ENCODE measurements at regions not wholly inside any gene's neighbourhood (a gene's known extent, or its start where the extent isn't known, plus 50 kb on each side); places are given as distances from the start of the nearest gene placed in this dataset.

DNA sequence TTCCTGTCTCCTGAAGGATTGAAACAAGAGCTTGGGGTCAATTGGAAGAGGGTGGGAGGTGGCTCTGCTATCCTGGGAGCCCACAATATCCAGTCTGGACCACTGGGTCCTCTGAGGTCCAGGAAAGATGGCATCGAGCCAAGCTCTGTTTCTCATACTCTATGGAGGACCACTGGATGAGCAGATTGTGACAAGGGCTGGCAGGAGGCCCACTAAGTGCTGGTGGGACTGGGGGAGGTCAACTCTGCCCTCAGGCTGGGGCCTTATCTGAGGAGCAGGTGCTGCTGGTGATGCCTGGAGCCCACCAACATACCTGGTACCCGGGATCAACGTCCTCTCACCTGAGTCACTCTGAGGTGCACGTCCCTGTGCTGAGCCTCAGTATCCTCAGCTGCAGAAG lies 142.4 kb downstream of the NDUFA10 start:
- Histone ChIP-seq H3K27ac (ENCODE audit: low read depth) (no peak overlapping the region), H3K4me2 (no peak overlapping the region), H3K27me3 (ENCODE audit: insufficient read depth) (no peaks in the 10 kb centered on the region), H3K36me3 (ENCODE audit: insufficient read depth) (peaks cover 4% of the 10 kb centered on the region; the same call in 1 of the 2 replicates), H3K4me1 (ENCODE audit: insufficient read depth) (no peaks in the 10 kb centered on the region), H2AFZ (no peak overlapping the region), H3F3A (replicated peaks; ENCODE audit: low read depth) (no peaks in the 10 kb centered on the region), H3K79me2 (replicated peaks; ENCODE audit: insufficient read depth) (no peaks in the 10 kb centered on the region), H4K20me1 (replicated peaks; ENCODE audit: insufficient read depth) (no peaks in the 10 kb centered on the region), H3K9me2 (ENCODE audit: insufficient read depth) (no peaks in the 10 kb centered on the region), H3K4me3 (no peak overlapping the region)
- Mint-ChIP-seq H3K27me3 (ENCODE audit: insufficient read depth, low read depth, poor library complexity) (peaks cover 5% of the 10 kb centered on the region), H3K27ac (no peak overlapping the region), H3K4me3 (no peak overlapping the region), H3K36me3 (ENCODE audit: low read depth) (peaks cover 6% of the 10 kb centered on the region; the same call in 2 of the 3 replicates), H3K9me3 (peaks cover 31% of the 10 kb centered on the region), H3K4me1 (peaks cover 5% of the 10 kb centered on the region; the same call in 2 of the 3 replicates)
- TF ChIP-seq ZNF331 (CRISPR knock-in tag; IDR thresholded peaks at IDR 0.05; ENCODE audit: low read depth) = no peak
- TF ChIP-seq ZNF114 (CRISPR knock-in tag; IDR thresholded peaks at IDR 0.05) = no peak
- TF ChIP-seq POLR2AphosphoS5 (IDR thresholded peaks at IDR 0.05; ENCODE audit: low read depth) = no peak
- TF ChIP-seq, protein P1, sequence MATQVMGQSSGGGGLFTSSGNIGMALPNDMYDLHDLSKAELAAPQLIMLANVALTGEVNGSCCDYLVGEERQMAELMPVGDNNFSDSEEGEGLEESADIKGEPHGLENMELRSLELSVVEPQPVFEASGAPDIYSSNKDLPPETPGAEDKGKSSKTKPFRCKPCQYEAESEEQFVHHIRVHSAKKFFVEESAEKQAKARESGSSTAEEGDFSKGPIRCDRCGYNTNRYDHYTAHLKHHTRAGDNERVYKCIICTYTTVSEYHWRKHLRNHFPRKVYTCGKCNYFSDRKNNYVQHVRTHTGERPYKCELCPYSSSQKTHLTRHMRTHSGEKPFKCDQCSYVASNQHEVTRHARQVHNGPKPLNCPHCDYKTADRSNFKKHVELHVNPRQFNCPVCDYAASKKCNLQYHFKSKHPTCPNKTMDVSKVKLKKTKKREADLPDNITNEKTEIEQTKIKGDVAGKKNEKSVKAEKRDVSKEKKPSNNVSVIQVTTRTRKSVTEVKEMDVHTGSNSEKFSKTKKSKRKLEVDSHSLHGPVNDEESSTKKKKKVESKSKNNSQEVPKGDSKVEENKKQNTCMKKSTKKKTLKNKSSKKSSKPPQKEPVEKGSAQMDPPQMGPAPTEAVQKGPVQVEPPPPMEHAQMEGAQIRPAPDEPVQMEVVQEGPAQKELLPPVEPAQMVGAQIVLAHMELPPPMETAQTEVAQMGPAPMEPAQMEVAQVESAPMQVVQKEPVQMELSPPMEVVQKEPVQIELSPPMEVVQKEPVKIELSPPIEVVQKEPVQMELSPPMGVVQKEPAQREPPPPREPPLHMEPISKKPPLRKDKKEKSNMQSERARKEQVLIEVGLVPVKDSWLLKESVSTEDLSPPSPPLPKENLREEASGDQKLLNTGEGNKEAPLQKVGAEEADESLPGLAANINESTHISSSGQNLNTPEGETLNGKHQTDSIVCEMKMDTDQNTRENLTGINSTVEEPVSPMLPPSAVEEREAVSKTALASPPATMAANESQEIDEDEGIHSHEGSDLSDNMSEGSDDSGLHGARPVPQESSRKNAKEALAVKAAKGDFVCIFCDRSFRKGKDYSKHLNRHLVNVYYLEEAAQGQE (IDR thresholded peaks at IDR 0.05; ENCODE audit: unreplicated experiment) = no peak
- TF ChIP-seq, protein P2, sequence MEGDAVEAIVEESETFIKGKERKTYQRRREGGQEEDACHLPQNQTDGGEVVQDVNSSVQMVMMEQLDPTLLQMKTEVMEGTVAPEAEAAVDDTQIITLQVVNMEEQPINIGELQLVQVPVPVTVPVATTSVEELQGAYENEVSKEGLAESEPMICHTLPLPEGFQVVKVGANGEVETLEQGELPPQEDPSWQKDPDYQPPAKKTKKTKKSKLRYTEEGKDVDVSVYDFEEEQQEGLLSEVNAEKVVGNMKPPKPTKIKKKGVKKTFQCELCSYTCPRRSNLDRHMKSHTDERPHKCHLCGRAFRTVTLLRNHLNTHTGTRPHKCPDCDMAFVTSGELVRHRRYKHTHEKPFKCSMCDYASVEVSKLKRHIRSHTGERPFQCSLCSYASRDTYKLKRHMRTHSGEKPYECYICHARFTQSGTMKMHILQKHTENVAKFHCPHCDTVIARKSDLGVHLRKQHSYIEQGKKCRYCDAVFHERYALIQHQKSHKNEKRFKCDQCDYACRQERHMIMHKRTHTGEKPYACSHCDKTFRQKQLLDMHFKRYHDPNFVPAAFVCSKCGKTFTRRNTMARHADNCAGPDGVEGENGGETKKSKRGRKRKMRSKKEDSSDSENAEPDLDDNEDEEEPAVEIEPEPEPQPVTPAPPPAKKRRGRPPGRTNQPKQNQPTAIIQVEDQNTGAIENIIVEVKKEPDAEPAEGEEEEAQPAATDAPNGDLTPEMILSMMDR (conservative IDR thresholded peaks at IDR 0.05; ENCODE audit: low read depth in 2 of 2) = no peak
- TF ChIP-seq, protein P3, sequence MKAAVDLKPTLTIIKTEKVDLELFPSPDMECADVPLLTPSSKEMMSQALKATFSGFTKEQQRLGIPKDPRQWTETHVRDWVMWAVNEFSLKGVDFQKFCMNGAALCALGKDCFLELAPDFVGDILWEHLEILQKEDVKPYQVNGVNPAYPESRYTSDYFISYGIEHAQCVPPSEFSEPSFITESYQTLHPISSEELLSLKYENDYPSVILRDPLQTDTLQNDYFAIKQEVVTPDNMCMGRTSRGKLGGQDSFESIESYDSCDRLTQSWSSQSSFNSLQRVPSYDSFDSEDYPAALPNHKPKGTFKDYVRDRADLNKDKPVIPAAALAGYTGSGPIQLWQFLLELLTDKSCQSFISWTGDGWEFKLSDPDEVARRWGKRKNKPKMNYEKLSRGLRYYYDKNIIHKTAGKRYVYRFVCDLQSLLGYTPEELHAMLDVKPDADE (IDR thresholded peaks at IDR 0.05) = no peak
- TF ChIP-seq, protein P4, sequence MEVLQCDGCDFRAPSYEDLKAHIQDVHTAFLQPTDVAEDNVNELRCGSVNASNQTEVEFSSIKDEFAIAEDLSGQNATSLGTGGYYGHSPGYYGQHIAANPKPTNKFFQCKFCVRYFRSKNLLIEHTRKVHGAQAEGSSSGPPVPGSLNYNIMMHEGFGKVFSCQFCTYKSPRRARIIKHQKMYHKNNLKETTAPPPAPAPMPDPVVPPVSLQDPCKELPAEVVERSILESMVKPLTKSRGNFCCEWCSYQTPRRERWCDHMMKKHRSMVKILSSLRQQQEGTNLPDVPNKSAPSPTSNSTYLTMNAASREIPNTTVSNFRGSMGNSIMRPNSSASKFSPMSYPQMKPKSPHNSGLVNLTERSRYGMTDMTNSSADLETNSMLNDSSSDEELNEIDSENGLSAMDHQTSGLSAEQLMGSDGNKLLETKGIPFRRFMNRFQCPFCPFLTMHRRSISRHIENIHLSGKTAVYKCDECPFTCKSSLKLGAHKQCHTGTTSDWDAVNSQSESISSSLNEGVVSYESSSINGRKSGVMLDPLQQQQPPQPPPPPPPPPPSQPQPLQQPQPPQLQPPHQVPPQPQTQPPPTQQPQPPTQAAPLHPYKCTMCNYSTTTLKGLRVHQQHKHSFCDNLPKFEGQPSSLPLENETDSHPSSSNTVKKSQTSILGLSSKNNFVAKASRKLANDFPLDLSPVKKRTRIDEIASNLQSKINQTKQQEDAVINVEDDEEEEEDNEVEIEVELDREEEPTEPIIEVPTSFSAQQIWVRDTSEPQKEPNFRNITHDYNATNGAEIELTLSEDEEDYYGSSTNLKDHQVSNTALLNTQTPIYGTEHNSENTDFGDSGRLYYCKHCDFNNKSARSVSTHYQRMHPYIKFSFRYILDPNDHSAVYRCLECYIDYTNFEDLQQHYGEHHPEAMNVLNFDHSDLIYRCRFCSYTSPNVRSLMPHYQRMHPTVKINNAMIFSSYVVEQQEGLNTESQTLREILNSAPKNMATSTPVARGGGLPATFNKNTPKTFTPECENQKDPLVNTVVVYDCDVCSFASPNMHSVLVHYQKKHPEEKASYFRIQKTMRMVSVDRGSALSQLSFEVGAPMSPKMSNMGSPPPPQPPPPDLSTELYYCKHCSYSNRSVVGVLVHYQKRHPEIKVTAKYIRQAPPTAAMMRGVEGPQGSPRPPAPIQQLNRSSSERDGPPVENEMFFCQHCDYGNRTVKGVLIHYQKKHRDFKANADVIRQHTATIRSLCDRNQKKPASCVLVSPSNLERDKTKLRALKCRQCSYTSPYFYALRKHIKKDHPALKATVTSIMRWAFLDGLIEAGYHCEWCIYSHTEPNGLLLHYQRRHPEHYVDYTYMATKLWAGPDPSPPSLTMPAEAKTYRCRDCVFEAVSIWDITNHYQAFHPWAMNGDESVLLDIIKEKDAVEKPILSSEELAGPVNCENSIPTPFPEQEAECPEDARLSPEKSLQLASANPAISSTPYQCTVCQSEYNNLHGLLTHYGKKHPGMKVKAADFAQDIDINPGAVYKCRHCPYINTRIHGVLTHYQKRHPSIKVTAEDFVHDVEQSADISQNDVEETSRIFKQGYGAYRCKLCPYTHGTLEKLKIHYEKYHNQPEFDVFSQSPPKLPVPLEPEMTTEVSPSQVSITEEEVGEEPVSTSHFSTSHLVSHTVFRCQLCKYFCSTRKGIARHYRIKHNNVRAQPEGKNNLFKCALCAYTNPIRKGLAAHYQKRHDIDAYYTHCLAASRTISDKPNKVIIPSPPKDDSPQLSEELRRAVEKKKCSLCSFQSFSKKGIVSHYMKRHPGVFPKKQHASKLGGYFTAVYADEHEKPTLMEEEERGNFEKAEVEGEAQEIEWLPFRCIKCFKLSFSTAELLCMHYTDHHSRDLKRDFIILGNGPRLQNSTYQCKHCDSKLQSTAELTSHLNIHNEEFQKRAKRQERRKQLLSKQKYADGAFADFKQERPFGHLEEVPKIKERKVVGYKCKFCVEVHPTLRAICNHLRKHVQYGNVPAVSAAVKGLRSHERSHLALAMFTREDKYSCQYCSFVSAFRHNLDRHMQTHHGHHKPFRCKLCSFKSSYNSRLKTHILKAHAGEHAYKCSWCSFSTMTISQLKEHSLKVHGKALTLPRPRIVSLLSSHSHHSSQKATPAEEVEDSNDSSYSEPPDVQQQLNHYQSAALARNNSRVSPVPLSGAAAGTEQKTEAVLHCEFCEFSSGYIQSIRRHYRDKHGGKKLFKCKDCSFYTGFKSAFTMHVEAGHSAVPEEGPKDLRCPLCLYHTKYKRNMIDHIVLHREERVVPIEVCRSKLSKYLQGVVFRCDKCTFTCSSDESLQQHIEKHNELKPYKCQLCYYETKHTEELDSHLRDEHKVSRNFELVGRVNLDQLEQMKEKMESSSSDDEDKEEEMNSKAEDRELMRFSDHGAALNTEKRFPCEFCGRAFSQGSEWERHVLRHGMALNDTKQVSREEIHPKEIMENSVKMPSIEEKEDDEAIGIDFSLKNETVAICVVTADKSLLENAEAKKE (CRISPR knock-in tag; IDR thresholded peaks at IDR 0.05) = no peak
- TF ChIP-seq NANOG (IDR thresholded peaks at IDR 0.05; ENCODE audit: borderline replicate concordance) = no peak
- no peak for TF ChIP-seq STAT1 (IDR thresholded peaks at IDR 0.05; ENCODE audit: unreplicated experiment)
- ATAC-seq (no peak), DNase-seq (ENCODE audit: low spot score) (no peak)
